ENCODE measurements at regions not wholly inside any gene's neighbourhood (a gene's known extent, or its start where the extent isn't known, plus 50 kb on each side); places are given as distances from the start of the nearest gene placed in this dataset.

GRCh38 chr15:60128000-60128376 lies 123.9 kb downstream of the FOXB1 start:
- DNase-seq (ENCODE audit: low spot score in 2 of 2) (no peak), ATAC-seq (replicated peaks; ENCODE audit: extremely low read depth, poor library complexity, severe bottlenecking) (no peak)
- Mint-ChIP-seq H3K4me3 (peak overlapping the region; percentile 84), H3K4me1 (peaks cover 23% of the 10 kb centered on the region), H3K27me3 (no peaks in the 10 kb centered on the region), H3K9me3 (no peaks in the 10 kb centered on the region), H3K36me3 (ENCODE audit: insufficient read depth) (peaks cover 8% of the 10 kb centered on the region), H3K27ac (ENCODE audit: low read depth) (peak overlapping the region; percentile 96)

- Mint-ChIP-seq H3K36me3 (ENCODE audit: insufficient read depth) (peaks cover 8% of the 10 kb centered on the region), H3K27ac (ENCODE audit: low read depth) (peak overlapping the region; percentile 96), H3K27me3 (peaks cover 1% of the 10 kb centered on the region), H3K4me1 (peaks cover 23% of the 10 kb centered on the region), H3K9me3 (no peaks in the 10 kb centered on the region), H3K4me3 (peak overlapping the region; percentile 84)
- DNase-seq (ENCODE audit: low spot score in 2 of 2), result no peak
- no peak for ATAC-seq (replicated peaks; ENCODE audit: extremely low read depth, poor library complexity, severe bottlenecking)
These were observed 124.6 kb downstream of the FOXB1 start for GRCh38 chr15:60128710-60129109.

- no peak for ATAC-seq (replicated peaks; ENCODE audit: extremely low read depth, poor library complexity, severe bottlenecking)
- peaks cover 8% of the 10 kb centered on the region for H3K36me3 Mint-ChIP-seq (ENCODE audit: insufficient read depth)
- H3K27ac Mint-ChIP-seq (ENCODE audit: low read depth), result no peak overlapping the region
- H3K27me3 Mint-ChIP-seq, result peaks cover 18% of the 10 kb centered on the region
- no peak for DNase-seq (ENCODE audit: low spot score in 2 of 2)
- H3K4me1 Mint-ChIP-seq, result peaks cover 23% of the 10 kb centered on the region
- no peak overlapping the region for H3K4me3 Mint-ChIP-seq
- no peaks in the 10 kb centered on the region for H3K9me3 Mint-ChIP-seq
These were observed 126.3 kb downstream of the FOXB1 start for GRCh38 chr15:60130398-60130797.

- H3K4me3 Mint-ChIP-seq, result no peak overlapping the region
- no peak overlapping the region for H3K27ac Mint-ChIP-seq (ENCODE audit: low read depth)
- peaks cover 23% of the 10 kb centered on the region for H3K4me1 Mint-ChIP-seq
- H3K9me3 Mint-ChIP-seq, result no peaks in the 10 kb centered on the region
- peaks cover 23% of the 10 kb centered on the region for H3K27me3 Mint-ChIP-seq
- DNase-seq (ENCODE audit: low spot score in 2 of 2), result no peak
- peaks cover 8% of the 10 kb centered on the region for H3K36me3 Mint-ChIP-seq (ENCODE audit: insufficient read depth)
- no peak for ATAC-seq (replicated peaks; ENCODE audit: extremely low read depth, poor library complexity, severe bottlenecking)
These were observed 126.7 kb downstream of the FOXB1 start for GRCh38 chr15:60130821-60131220.

GRCh38 chr15:60134609-60135008 lies 130.5 kb downstream of the FOXB1 start:
- no peak overlapping the region for H3K4me3 Mint-ChIP-seq
- H3K36me3 Mint-ChIP-seq (ENCODE audit: insufficient read depth), result no peaks in the 10 kb centered on the region
- no peaks in the 10 kb centered on the region for H3K4me1 Mint-ChIP-seq
- ATAC-seq (replicated peaks; ENCODE audit: extremely low read depth, poor library complexity, severe bottlenecking) (no peak), DNase-seq (ENCODE audit: low spot score in 2 of 2) (no peak)
- H3K9me3 Mint-ChIP-seq, result no peaks in the 10 kb centered on the region
- H3K27me3 Mint-ChIP-seq, result peaks cover 55% of the 10 kb centered on the region
- H3K27ac Mint-ChIP-seq (ENCODE audit: low read depth), result no peak overlapping the region

GRCh38 chr15:60135961-60136360 lies 131.8 kb downstream of the FOXB1 start:
- ATAC-seq (replicated peaks; ENCODE audit: extremely low read depth, poor library complexity, severe bottlenecking) (no peak), DNase-seq (ENCODE audit: low spot score in 2 of 2) (no peak)
- peaks cover 69% of the 10 kb centered on the region for H3K27me3 Mint-ChIP-seq
- H3K27ac Mint-ChIP-seq (ENCODE audit: low read depth), result no peak overlapping the region
- H3K4me1 Mint-ChIP-seq, result no peaks in the 10 kb centered on the region
- H3K9me3 Mint-ChIP-seq, result no peaks in the 10 kb centered on the region
- H3K36me3 Mint-ChIP-seq (ENCODE audit: insufficient read depth), result no peaks in the 10 kb centered on the region
- H3K4me3 Mint-ChIP-seq, result no peak overlapping the region

- H3K27ac Mint-ChIP-seq (ENCODE audit: low read depth), result no peak overlapping the region
- DNase-seq (ENCODE audit: low spot score in 2 of 2), result no peak
- no peak for ATAC-seq (replicated peaks; ENCODE audit: extremely low read depth, poor library complexity, severe bottlenecking)
- peaks cover 75% of the 10 kb centered on the region for H3K27me3 Mint-ChIP-seq
- no peaks in the 10 kb centered on the region for H3K4me1 Mint-ChIP-seq
- H3K4me3 Mint-ChIP-seq, result no peak overlapping the region
- no peaks in the 10 kb centered on the region for H3K36me3 Mint-ChIP-seq (ENCODE audit: insufficient read depth)
- H3K9me3 Mint-ChIP-seq, result no peaks in the 10 kb centered on the region
These were observed 133.7 kb downstream of the FOXB1 start for GRCh38 chr15:60137711-60138396.

- Mint-ChIP-seq H3K27ac (ENCODE audit: low read depth) (no peak overlapping the region), H3K27me3 (peaks cover 75% of the 10 kb centered on the region), H3K36me3 (ENCODE audit: insufficient read depth) (no peaks in the 10 kb centered on the region), H3K4me1 (no peaks in the 10 kb centered on the region), H3K9me3 (no peaks in the 10 kb centered on the region), H3K4me3 (no peak overlapping the region)
- DNase-seq (ENCODE audit: low spot score in 2 of 2) (no peak), ATAC-seq (replicated peaks; ENCODE audit: extremely low read depth, poor library complexity, severe bottlenecking) (no peak)
These were observed 134.4 kb downstream of the FOXB1 start for GRCh38 chr15:60138397-60138968.

- no peak overlapping the region for H3K27ac Mint-ChIP-seq (ENCODE audit: low read depth)
- ATAC-seq (replicated peaks; ENCODE audit: extremely low read depth, poor library complexity, severe bottlenecking), result no peak
- H3K9me3 Mint-ChIP-seq, result no peaks in the 10 kb centered on the region
- H3K4me3 Mint-ChIP-seq, result no peak overlapping the region
- H3K36me3 Mint-ChIP-seq (ENCODE audit: insufficient read depth), result no peaks in the 10 kb centered on the region
- H3K4me1 Mint-ChIP-seq, result no peaks in the 10 kb centered on the region
- no peak for DNase-seq (ENCODE audit: low spot score in 2 of 2)
- H3K27me3 Mint-ChIP-seq, result peaks cover 76% of the 10 kb centered on the region
These were observed 148.3 kb downstream of the FOXB1 start for GRCh38 chr15:60152386-60152785.

- Mint-ChIP-seq H3K4me1 (no peaks in the 10 kb centered on the region), H3K36me3 (ENCODE audit: insufficient read depth) (no peaks in the 10 kb centered on the region), H3K4me3 (no peak overlapping the region), H3K27me3 (peaks cover 51% of the 10 kb centered on the region), H3K9me3 (no peaks in the 10 kb centered on the region), H3K27ac (ENCODE audit: low read depth) (no peak overlapping the region)
- ATAC-seq (replicated peaks; ENCODE audit: extremely low read depth, poor library complexity, severe bottlenecking), result no peak
- no peak for DNase-seq (ENCODE audit: low spot score in 2 of 2)
These were observed 150.7 kb downstream of the FOXB1 start for GRCh38 chr15:60154764-60155325.

GRCh38 chr15:60155661-60156060 lies 151.6 kb downstream of the FOXB1 start:
- no peak for ATAC-seq (replicated peaks; ENCODE audit: extremely low read depth, poor library complexity, severe bottlenecking)
- Mint-ChIP-seq H3K36me3 (ENCODE audit: insufficient read depth) (no peaks in the 10 kb centered on the region), H3K27ac (ENCODE audit: low read depth) (no peak overlapping the region), H3K9me3 (no peaks in the 10 kb centered on the region), H3K4me3 (no peak overlapping the region), H3K27me3 (peaks cover 44% of the 10 kb centered on the region), H3K4me1 (no peaks in the 10 kb centered on the region)
- no peak for DNase-seq (ENCODE audit: low spot score in 2 of 2)

GRCh38 chr15:60160909-60161308 lies 156.8 kb downstream of the FOXB1 start:
- DNase-seq (ENCODE audit: low spot score in 2 of 2) (no peak), ATAC-seq (replicated peaks; ENCODE audit: extremely low read depth, poor library complexity, severe bottlenecking) (no peak)
- Mint-ChIP-seq H3K27me3 (peaks cover 48% of the 10 kb centered on the region), H3K9me3 (no peaks in the 10 kb centered on the region), H3K36me3 (ENCODE audit: insufficient read depth) (no peaks in the 10 kb centered on the region), H3K4me3 (no peak overlapping the region), H3K27ac (ENCODE audit: low read depth) (no peak overlapping the region), H3K4me1 (no peaks in the 10 kb centered on the region)

- ATAC-seq (replicated peaks; ENCODE audit: extremely low read depth, poor library complexity, severe bottlenecking), result no peak
- no peak overlapping the region for H3K4me3 Mint-ChIP-seq
- no peak overlapping the region for H3K27ac Mint-ChIP-seq (ENCODE audit: low read depth)
- DNase-seq (ENCODE audit: low spot score in 2 of 2), result no peak
- no peaks in the 10 kb centered on the region for H3K36me3 Mint-ChIP-seq (ENCODE audit: insufficient read depth)
- no peaks in the 10 kb centered on the region for H3K4me1 Mint-ChIP-seq
- H3K9me3 Mint-ChIP-seq, result no peaks in the 10 kb centered on the region
- H3K27me3 Mint-ChIP-seq, result peaks cover 40% of the 10 kb centered on the region
These were observed 157.6 kb downstream of the FOXB1 start for GRCh38 chr15:60161704-60162103.
